GM12878 (cell line): ENCODE measurements at regions not wholly inside any gene's neighbourhood (a gene's known extent, or its start where the extent isn't known, plus 50 kb on each side); places are given as distances from the start of the nearest gene placed in this dataset.
A peak's percentile ranks its signal among the peaks of the same experiment; 100 is the strongest.

Source experiments
- ATAC-seq: fragments of 200-7000 bp; cut with Tn5 transposase; 3 replicates; pipeline ENCODE4 v1.9.1; 2020; ENCODE audit warnings: mild to moderate bottlenecking, moderate library complexity
- BruUV-seq: library from RNA; stranded (reverse); fragments of 400-500 nt; replicated peaks from 2 replicates; lab custom pipeline; 2021; lab: Mats Ljungman, UMichigan
- CTCF ChIA-PET: fragments of 300-600 bp; sonication (Branson Sonifier 250); formaldehyde crosslinking; extraction: SDS; loops from one replicate; lab custom pipeline; 2021; ENCODE audit warnings: inconsistent platforms; lab: Yijun Ruan, JAX
- POLR2A ChIA-PET: fragments of 350-600 bp; formaldehyde crosslinking; extraction: SDS; loops from one replicate; lab custom pipeline; 2021; ENCODE audit warnings: inconsistent platforms; lab: Charles Lee
- RAD21 ChIA-PET: fragments of 300-600 bp; sonication (Branson Sonifier 250); formaldehyde crosslinking; loops from one replicate; lab custom pipeline; 2023; ENCODE audit warnings: antibody characterized with exemption; ENCODE audit not compliant: unreplicated experiment; lab: Charles Lee
- SMC1A ChIA-PET: fragments of 300-600 bp; sonication (Branson Sonifier 250); formaldehyde crosslinking; loops from one replicate; lab custom pipeline; 2023; ENCODE audit not compliant: unreplicated experiment, uncharacterized antibody; lab: Charles Lee
- DNase-seq: peaks from one replicate; pipeline ENCODE4 v3.0.0-alpha.2; 2011; ENCODE audit warnings: low read depth, low spot score
- FAIRE-seq: peaks from 3 replicates; lab custom pipeline; 2011; peaks lifted over from hg19 to GRCh38; lab: Jason Lieb, UNC
- H2AFZ ChIP-seq: 2 replicates; pipeline ENCODE4 v1.6.0; 2011; ENCODE audit warnings: low read depth, low read length, control low read depth; ENCODE audit not compliant: control insufficient read depth
- H3K27ac ChIP-seq: 2 replicates; pipeline ENCODE4 v1.5.1; 2011; ENCODE audit warnings: control low read depth; ENCODE audit not compliant: control insufficient read depth, insufficient read depth
- H3K27me3 ChIP-seq, 2 experiments: replicated peaks in 1 of 2; 2 replicates each; pipeline versions ENCODE4 v1.6.0 to v1.6.1; 2011; ENCODE audit warnings: low read length in 1 of 2; ENCODE audit not compliant: control insufficient read depth in 2 of 2, insufficient read depth in 2 of 2
- H3K36me3 ChIP-seq, 2 experiments: 2 replicates each; pipeline ENCODE4 v1.5.1; 2011; ENCODE audit warnings: low read length in 1 of 2; ENCODE audit not compliant: control insufficient read depth in 2 of 2, insufficient read depth in 2 of 2
- H3K4me1 ChIP-seq: 2 replicates; pipeline ENCODE4 v1.6.1; 2011; ENCODE audit warnings: mild to moderate bottlenecking, low read length, moderate library complexity, mixed read lengths; ENCODE audit not compliant: control insufficient read depth, insufficient read depth
- H3K4me2 ChIP-seq: 2 replicates; pipeline ENCODE4 v1.6.0; 2011; ENCODE audit warnings: control low read depth; ENCODE audit not compliant: control insufficient read depth, insufficient read depth
- H3K4me3 ChIP-seq: fragments of 200-600 bp; sonication (generic); 2 replicates; pipeline ENCODE4 v1.5.1; 2016
- H3K79me2 ChIP-seq: 2 replicates; pipeline ENCODE4 v1.6.0; 2011; ENCODE audit warnings: low read length; ENCODE audit not compliant: control insufficient read depth, insufficient read depth
- H3K9ac ChIP-seq: 2 replicates; pipeline ENCODE4 v1.8.0; 2011; ENCODE audit warnings: low read length, control low read depth, mixed read lengths; ENCODE audit not compliant: control insufficient read depth, insufficient read depth
- H3K9me3 ChIP-seq: replicated peaks from 3 replicates; pipeline ENCODE4 v1.5.1; 2011; ENCODE audit warnings: mild to moderate bottlenecking, low read length; ENCODE audit not compliant: control insufficient read depth, insufficient read depth
- H4K20me1 ChIP-seq: 2 replicates; pipeline ENCODE4 v1.6.0; 2011; ENCODE audit not compliant: control insufficient read depth, insufficient read depth
- TCF3 ChIP-seq: IDR thresholded peaks from 2 replicates; pipeline ENCODE4 v1.6.1; 2012; ENCODE audit warnings: low read depth, mild to moderate bottlenecking, low read length, borderline replicate concordance; ENCODE audit not compliant: insufficient read depth
- WGBS: methylation state at CpG from one replicate; pipeline ENCODE4 v1.1.6; 2016; ENCODE audit warnings: low lambda C conversion rate; ENCODE audit not compliant: insufficient replicate concordance, insufficient coverage; ENCODE audit errors: missing lambda C conversion rate; 5-methylcytosine and 5-hydroxymethylcytosine counted together
- in situ Hi-C: fragments of 300-500 bp; cut with MboI; formaldehyde crosslinking; loops from 9 replicates; pipeline ENCODE4 v1.14.3; 2018; ENCODE audit warnings: mixed read lengths
- intact Hi-C: fragments of 100-400 bp; cut with micrococcal nuclease; formaldehyde crosslinking; loops from one replicate; pipeline ENCODE4 v1.14.2; 2022; ENCODE audit not compliant: unreplicated experiment
- TF ChIP-seq, protein P1 (sequence below): fragments of 450-650 bp; IDR thresholded peaks from 2 replicates; pipeline ENCODE4 v1.6.1; 2016; ENCODE audit warnings: mild to moderate bottlenecking, moderate library complexity, borderline replicate concordance

DNA sequence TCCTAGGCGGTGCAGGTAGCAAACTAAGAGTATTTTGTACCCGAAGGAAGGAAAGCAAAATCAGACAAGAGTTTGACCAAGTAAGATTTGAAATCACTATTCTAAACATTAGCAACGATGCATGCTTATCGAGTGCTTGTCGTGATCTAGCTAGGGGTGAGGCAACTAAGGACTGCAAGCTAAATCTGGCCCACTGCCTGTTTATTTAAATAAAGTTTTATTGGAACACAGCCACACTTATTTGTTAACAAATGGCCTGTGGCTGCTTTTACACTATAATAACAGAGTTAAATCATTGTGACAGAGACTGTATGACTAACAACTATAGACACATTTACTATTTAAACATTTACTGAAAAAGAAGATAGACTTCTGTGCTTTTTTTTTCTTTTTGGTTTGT lies 983.6 kb downstream of the VRK1 start:
- H3K4me1 ChIP-seq = no peaks in the 10 kb centered on the region
- no peaks in the 10 kb centered on the region for H3K27me3 ChIP-seq
- H3K36me3 ChIP-seq = no peaks in the 10 kb centered on the region
- no peak overlapping the region for H3K4me3 ChIP-seq
- WGBS = 15% methylated on average over 5 of the region's 5 CpGs
- no peak for TF ChIP-seq TCF3
- TF ChIP-seq, protein P1, sequence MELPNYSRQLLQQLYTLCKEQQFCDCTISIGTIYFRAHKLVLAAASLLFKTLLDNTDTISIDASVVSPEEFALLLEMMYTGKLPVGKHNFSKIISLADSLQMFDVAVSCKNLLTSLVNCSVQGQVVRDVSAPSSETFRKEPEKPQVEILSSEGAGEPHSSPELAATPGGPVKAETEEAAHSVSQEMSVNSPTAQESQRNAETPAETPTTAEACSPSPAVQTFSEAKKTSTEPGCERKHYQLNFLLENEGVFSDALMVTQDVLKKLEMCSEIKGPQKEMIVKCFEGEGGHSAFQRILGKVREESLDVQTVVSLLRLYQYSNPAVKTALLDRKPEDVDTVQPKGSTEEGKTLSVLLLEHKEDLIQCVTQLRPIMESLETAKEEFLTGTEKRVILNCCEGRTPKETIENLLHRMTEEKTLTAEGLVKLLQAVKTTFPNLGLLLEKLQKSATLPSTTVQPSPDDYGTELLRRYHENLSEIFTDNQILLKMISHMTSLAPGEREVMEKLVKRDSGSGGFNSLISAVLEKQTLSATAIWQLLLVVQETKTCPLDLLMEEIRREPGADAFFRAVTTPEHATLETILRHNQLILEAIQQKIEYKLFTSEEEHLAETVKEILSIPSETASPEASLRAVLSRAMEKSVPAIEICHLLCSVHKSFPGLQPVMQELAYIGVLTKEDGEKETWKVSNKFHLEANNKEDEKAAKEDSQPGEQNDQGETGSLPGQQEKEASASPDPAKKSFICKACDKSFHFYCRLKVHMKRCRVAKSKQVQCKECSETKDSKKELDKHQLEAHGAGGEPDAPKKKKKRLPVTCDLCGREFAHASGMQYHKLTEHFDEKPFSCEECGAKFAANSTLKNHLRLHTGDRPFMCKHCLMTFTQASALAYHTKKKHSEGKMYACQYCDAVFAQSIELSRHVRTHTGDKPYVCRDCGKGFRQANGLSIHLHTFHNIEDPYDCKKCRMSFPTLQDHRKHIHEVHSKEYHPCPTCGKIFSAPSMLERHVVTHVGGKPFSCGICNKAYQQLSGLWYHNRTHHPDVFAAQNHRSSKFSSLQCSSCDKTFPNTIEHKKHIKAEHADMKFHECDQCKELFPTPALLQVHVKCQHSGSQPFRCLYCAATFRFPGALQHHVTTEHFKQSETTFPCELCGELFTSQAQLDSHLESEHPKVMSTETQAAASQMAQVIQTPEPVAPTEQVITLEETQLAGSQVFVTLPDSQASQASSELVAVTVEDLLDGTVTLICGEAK = peak; percentile 79
- no peaks in the 10 kb centered on the region for H4K20me1 ChIP-seq
- ATAC-seq = no peak
- no peaks in the 10 kb centered on the region for H3K9me3 ChIP-seq
- intact Hi-C loops (no loop called here), in situ Hi-C loops (no loop called here)
- no peak overlapping the region for H2AFZ ChIP-seq
- POLR2A ChIA-PET = no interaction called here
- FAIRE-seq = no peak
- no peak overlapping the region for H3K4me2 ChIP-seq
- H3K9ac ChIP-seq = no peak overlapping the region
- no peak for DNase-seq
- H3K79me2 ChIP-seq = no peaks in the 10 kb centered on the region
- SMC1A ChIA-PET = interaction anchor here (1.1 kb wide), 1 partner anchor 30 kb away, joined by 3 read pairs; no protein-coding TSS in a partner anchor
- no TSS peak for BruUV-seq
- RAD21 ChIA-PET = interaction anchor here (1.0 kb wide), 1 partner anchor 73 kb away, joined by 3 read pairs; no protein-coding TSS in a partner anchor
- H3K27ac ChIP-seq = no peak overlapping the region
- CTCF ChIA-PET = interaction anchor here (0.6 kb wide), 1 partner anchor 225 kb away, joined by 3 read pairs; no protein-coding TSS in a partner anchor
